ENCODE measurements at regions not wholly inside any gene's neighbourhood (a gene's known extent, or its start where the extent isn't known, plus 50 kb on each side); places are given as distances from the start of the nearest gene placed in this dataset.
"Not testable (repeated sequence)": the region's sequence is repeated elsewhere in the genome, so short reads cannot be mapped to it uniquely, and the experiment has no call there.

GRCh38 chr9:64058070-64058469 is 1226.9 kb downstream of the FOXD4L5 start:
- H3K27ac Mint-ChIP-seq; H3K27me3 Mint-ChIP-seq; H3K36me3 ChIP-seq (ENCODE audit: control insufficient read depth, insufficient read depth, low read length); DNase-seq; H3K36me3 Mint-ChIP-seq; ATAC-seq (ENCODE audit: low read depth in 2 of 2); H3K9me3 ChIP-seq (ENCODE audit: control insufficient read depth in 2 of 2, low read length in 2 of 2); H3K4me1 ChIP-seq (ENCODE audit: control insufficient read depth, insufficient read depth, low read length, poor library complexity, severe bottlenecking); H3K27ac ChIP-seq (ENCODE audit: insufficient read depth, low read length, poor library complexity, severe bottlenecking); H3K4me3 Mint-ChIP-seq; H3K4me3 ChIP-seq (ENCODE audit: low read depth, low read length); H3K4me1 Mint-ChIP-seq; H3K9me3 Mint-ChIP-seq; H3K27me3 ChIP-seq (ENCODE audit: control insufficient read depth, insufficient read depth, low read length): not testable (repeated sequence)

GRCh38 chr9:64057553-64057952 is 1227.5 kb downstream of the FOXD4L5 start:
- Mint-ChIP-seq H3K4me3 (no peak overlapping the region), H3K27me3 (no peaks in the 10 kb centered on the region)

GRCh38 chr9:64028925-64029324 is 1256.1 kb downstream of the FOXD4L5 start:
- H3K36me3 Mint-ChIP-seq; H3K27me3 ChIP-seq (ENCODE audit: control insufficient read depth, insufficient read depth, low read length); H3K4me3 Mint-ChIP-seq; H3K27ac ChIP-seq (ENCODE audit: insufficient read depth, low read length, poor library complexity, severe bottlenecking); H3K4me3 ChIP-seq (ENCODE audit: low read depth, low read length); H3K4me1 ChIP-seq (ENCODE audit: control insufficient read depth, insufficient read depth, low read length, poor library complexity, severe bottlenecking); DNase-seq; H3K36me3 ChIP-seq (ENCODE audit: control insufficient read depth, insufficient read depth, low read length); H3K9me3 Mint-ChIP-seq; H3K27ac Mint-ChIP-seq; ATAC-seq (ENCODE audit: low read depth in 2 of 2); H3K9me3 ChIP-seq (ENCODE audit: control insufficient read depth in 2 of 2, low read length in 2 of 2); H3K4me1 Mint-ChIP-seq; H3K27me3 Mint-ChIP-seq: not testable (repeated sequence)

More at GRCh38 chr9:64057553-64057952, 1227.5 kb downstream of the FOXD4L5 start:
- no peaks in the 10 kb centered on the region for H3K36me3 Mint-ChIP-seq
- Histone ChIP-seq H3K27me3 (ENCODE audit: control insufficient read depth, insufficient read depth, low read length) (no peaks in the 10 kb centered on the region), H3K36me3 (ENCODE audit: control insufficient read depth, insufficient read depth, low read length) (no peaks in the 10 kb centered on the region), H3K9me3 (ENCODE audit: control insufficient read depth in 2 of 2, low read length in 2 of 2) (no peaks in the 10 kb centered on the region), H3K4me1 (ENCODE audit: control insufficient read depth, insufficient read depth, low read length, poor library complexity, severe bottlenecking) (no peaks in the 10 kb centered on the region), H3K27ac (ENCODE audit: insufficient read depth, low read length, poor library complexity, severe bottlenecking) (no peak overlapping the region), H3K4me3 (ENCODE audit: low read depth, low read length) (no peak overlapping the region)
- H3K27ac Mint-ChIP-seq, result no peak overlapping the region
- DNase-seq (no peak), ATAC-seq (ENCODE audit: low read depth in 2 of 2) (no peak)
- peaks cover 0 to 3% (median 0%) of the 10 kb centered on the region in 7 donors for H3K9me3 Mint-ChIP-seq
- no peaks in the 10 kb centered on the region for H3K4me1 Mint-ChIP-seq

- H3K4me1 Mint-ChIP-seq; H3K9me3 Mint-ChIP-seq; ATAC-seq (ENCODE audit: low read depth in 2 of 2): not testable (repeated sequence)
Observed at GRCh38 chr9:64020696-64021491, 1264.1 kb downstream of the FOXD4L5 start.

GRCh38 chr9:64017666-64018065 is 1267.3 kb downstream of the FOXD4L5 start:
- ATAC-seq (ENCODE audit: low read depth in 2 of 2); H3K27ac Mint-ChIP-seq; H3K36me3 Mint-ChIP-seq; H3K4me1 ChIP-seq (ENCODE audit: control insufficient read depth, insufficient read depth, low read length, poor library complexity, severe bottlenecking); H3K9me3 Mint-ChIP-seq; H3K36me3 ChIP-seq (ENCODE audit: control insufficient read depth, insufficient read depth, low read length); DNase-seq; H3K27ac ChIP-seq (ENCODE audit: insufficient read depth, low read length, poor library complexity, severe bottlenecking); H3K27me3 ChIP-seq (ENCODE audit: control insufficient read depth, insufficient read depth, low read length); H3K4me3 ChIP-seq (ENCODE audit: low read depth, low read length); H3K27me3 Mint-ChIP-seq; H3K9me3 ChIP-seq (ENCODE audit: control insufficient read depth in 2 of 2, low read length in 2 of 2); H3K4me1 Mint-ChIP-seq; H3K4me3 Mint-ChIP-seq: not testable (repeated sequence)

More at GRCh38 chr9:64020696-64021491, 1264.1 kb downstream of the FOXD4L5 start:
- H3K27me3 ChIP-seq (ENCODE audit: control insufficient read depth, insufficient read depth, low read length); H3K27ac Mint-ChIP-seq; H3K27me3 Mint-ChIP-seq; H3K27ac ChIP-seq (ENCODE audit: insufficient read depth, low read length, poor library complexity, severe bottlenecking); H3K36me3 Mint-ChIP-seq; H3K4me3 ChIP-seq (ENCODE audit: low read depth, low read length); H3K9me3 ChIP-seq (ENCODE audit: control insufficient read depth in 2 of 2, low read length in 2 of 2); H3K36me3 ChIP-seq (ENCODE audit: control insufficient read depth, insufficient read depth, low read length); DNase-seq; H3K4me1 ChIP-seq (ENCODE audit: control insufficient read depth, insufficient read depth, low read length, poor library complexity, severe bottlenecking); H3K4me3 Mint-ChIP-seq: not testable (repeated sequence)

- DNase-seq (peak in 2 of 3 donors; percentile 6 to 23), ATAC-seq (ENCODE audit: low read depth in 2 of 2) (peak in 1 of 2 donors; percentile 71)
- not testable (repeated sequence) for H3K4me1 ChIP-seq (ENCODE audit: control insufficient read depth, insufficient read depth, low read length, poor library complexity, severe bottlenecking); H3K27ac ChIP-seq (ENCODE audit: insufficient read depth, low read length, poor library complexity, severe bottlenecking); H3K9me3 Mint-ChIP-seq; H3K4me3 ChIP-seq (ENCODE audit: low read depth, low read length); H3K36me3 Mint-ChIP-seq; H3K27me3 ChIP-seq (ENCODE audit: control insufficient read depth, insufficient read depth, low read length); H3K36me3 ChIP-seq (ENCODE audit: control insufficient read depth, insufficient read depth, low read length); H3K27me3 Mint-ChIP-seq; H3K4me1 Mint-ChIP-seq; H3K9me3 ChIP-seq (ENCODE audit: control insufficient read depth in 2 of 2, low read length in 2 of 2)
- H3K4me3 Mint-ChIP-seq, result peak overlapping the region; percentile 32 to 59 (median 53)
- H3K27ac Mint-ChIP-seq, result peak overlapping the region in 1 of 3 donors; percentile 74
Observed at GRCh38 chr9:64016845-64017406, 1268.1 kb downstream of the FOXD4L5 start.

GRCh38 chr9:64016246-64016645 is 1268.8 kb downstream of the FOXD4L5 start:
- not testable (repeated sequence) for H3K36me3 Mint-ChIP-seq; H3K27me3 ChIP-seq (ENCODE audit: control insufficient read depth, insufficient read depth, low read length); H3K9me3 ChIP-seq (ENCODE audit: control insufficient read depth in 2 of 2, low read length in 2 of 2); H3K27ac ChIP-seq (ENCODE audit: insufficient read depth, low read length, poor library complexity, severe bottlenecking); H3K27me3 Mint-ChIP-seq; H3K9me3 Mint-ChIP-seq; H3K4me3 ChIP-seq (ENCODE audit: low read depth, low read length); H3K27ac Mint-ChIP-seq; H3K36me3 ChIP-seq (ENCODE audit: control insufficient read depth, insufficient read depth, low read length); ATAC-seq (ENCODE audit: low read depth in 2 of 2); H3K4me1 Mint-ChIP-seq; H3K4me1 ChIP-seq (ENCODE audit: control insufficient read depth, insufficient read depth, low read length, poor library complexity, severe bottlenecking); DNase-seq
- H3K4me3 Mint-ChIP-seq, result peak overlapping the region in 1 of 4 donors; percentile 31

- peak overlapping the region in 1 of 3 donors; percentile 32 for H3K27ac Mint-ChIP-seq
- no peaks in the 10 kb centered on the region for H3K36me3 Mint-ChIP-seq
- DNase-seq (no peak), ATAC-seq (ENCODE audit: low read depth in 2 of 2) (no peak)
- Histone ChIP-seq H3K27me3 (ENCODE audit: control insufficient read depth, insufficient read depth, low read length) (no peaks in the 10 kb centered on the region), H3K4me1 (ENCODE audit: control insufficient read depth, insufficient read depth, low read length, poor library complexity, severe bottlenecking) (no peaks in the 10 kb centered on the region), H3K36me3 (ENCODE audit: control insufficient read depth, insufficient read depth, low read length) (no peaks in the 10 kb centered on the region), H3K9me3 (ENCODE audit: control insufficient read depth in 2 of 2, low read length in 2 of 2) (peaks cover 0 to 6% of the 10 kb centered on the region in 2 experiments), H3K27ac (ENCODE audit: insufficient read depth, low read length, poor library complexity, severe bottlenecking) (no peak overlapping the region), H3K4me3 (ENCODE audit: low read depth, low read length) (no peak overlapping the region)
- no peaks in the 10 kb centered on the region for H3K27me3 Mint-ChIP-seq
- peaks cover 0 to 5% (median 1%) of the 10 kb centered on the region in 7 donors for H3K9me3 Mint-ChIP-seq
- no peaks in the 10 kb centered on the region for H3K4me1 Mint-ChIP-seq
- H3K4me3 Mint-ChIP-seq, result no peak overlapping the region
Observed at GRCh38 chr9:64015136-64015535, 1269.9 kb downstream of the FOXD4L5 start.
